CD14-positive monocyte (primary cell): ENCODE measurements at regions not wholly inside any gene's neighbourhood (a gene's known extent, or its start where the extent isn't known, plus 50 kb on each side); places are given as distances from the start of the nearest gene placed in this dataset.

Experiments
- DNase-seq, 3 donors: peaks; one replicate each; pipeline ENCODE4 v3.0.0-alpha.2; 2011 to 2022
- H2AFZ ChIP-seq: 2 replicates; pipeline ENCODE4 v1.6.0; 2012; ENCODE audit warnings: mild to moderate bottlenecking, low read depth, low read length, inconsistent platforms; ENCODE audit not compliant: insufficient read depth, poor library complexity, severe bottlenecking
- H3K27ac ChIP-seq, 2 donors: 1 replicate in 1 of 2; 2 replicates in 1 of 2; pipeline ENCODE4 v1.5.1; 2012 to 2013; ENCODE audit warnings: low read length in 2 of 2, control low read depth in 1 of 2, inconsistent platforms in 1 of 2, low read depth in 1 of 2, mild to moderate bottlenecking in 1 of 2
- H3K27me3 ChIP-seq, 2 donors: one replicate each; pipeline versions ENCODE4 v1.6.0 to v1.6.1; 2011 to 2013; ENCODE audit warnings: low read length in 2 of 2; ENCODE audit not compliant: control insufficient read depth in 2 of 2, insufficient read depth in 2 of 2
- H3K36me3 ChIP-seq, 2 donors: replicated peaks in 1 of 2; 1 replicate in 1 of 2; 2 replicates in 1 of 2; pipeline versions ENCODE4 v1.5.1 to v1.6.1; 2012 to 2013; ENCODE audit warnings: low read length in 2 of 2, control low read depth in 1 of 2, inconsistent platforms in 1 of 2, mild to moderate bottlenecking in 1 of 2; ENCODE audit not compliant: insufficient read depth in 2 of 2, control insufficient read depth in 1 of 2
- H3K4me1 ChIP-seq, 2 donors: 1 replicate in 1 of 2; 2 replicates in 1 of 2; pipeline versions ENCODE4 v1.5.1 to v1.6.1; 2012 to 2013; ENCODE audit warnings: low read length in 2 of 2, control low read depth in 1 of 2, inconsistent platforms in 1 of 2, mild to moderate bottlenecking in 1 of 2, moderate library complexity in 1 of 2; ENCODE audit not compliant: insufficient read depth in 2 of 2, control insufficient read depth in 1 of 2
- H3K4me2 ChIP-seq: replicated peaks from 2 replicates; pipeline ENCODE3; 2012; ENCODE audit warnings: low read length, moderate library complexity, mild to moderate bottlenecking; ENCODE audit not compliant: poor library complexity, severe bottlenecking; ENCODE audit errors: extremely low read depth
- H3K4me3 ChIP-seq, 3 experiments: fragments of 200-600 bp in 1 of 3; sonication (generic) in 1 of 3; replicated peaks in 1 of 3; 1 replicate in 2 of 3; 2 replicates in 1 of 3; pipeline ENCODE4 v1.5.1; 2011 to 2013; ENCODE audit warnings: low read length in 3 of 3, mild to moderate bottlenecking in 3 of 3, control low read depth in 2 of 3, low read depth in 2 of 3, inconsistent platforms in 1 of 3, moderate library complexity in 1 of 3
- H3K79me2 ChIP-seq: 2 replicates; pipeline ENCODE4 v1.6.0; 2012; ENCODE audit warnings: mild to moderate bottlenecking, control low read depth, inconsistent platforms, low read length, moderate library complexity; ENCODE audit not compliant: insufficient read depth
- H3K9ac ChIP-seq: 2 replicates; pipeline ENCODE4 v1.6.0; 2017; ENCODE audit warnings: low read length, mild to moderate bottlenecking; ENCODE audit not compliant: insufficient read depth, poor library complexity, severe bottlenecking
- H3K9me3 ChIP-seq, 2 donors: replicated peaks in 1 of 2; 1 replicate in 1 of 2; 2 replicates in 1 of 2; pipeline versions ENCODE4 v1.5.1 to v1.6.1; 2012 to 2013; ENCODE audit warnings: low read length in 2 of 2, control low read depth in 1 of 2; ENCODE audit not compliant: control insufficient read depth in 1 of 2, insufficient read depth in 1 of 2
- H4K20me1 ChIP-seq: 2 replicates; pipeline ENCODE4 v1.6.0; 2012; ENCODE audit warnings: mild to moderate bottlenecking, low read length, control low read depth, moderate library complexity; ENCODE audit not compliant: insufficient read depth
- H3K27ac Mint-ChIP-seq, 7 donors: one replicate each; pipeline ENCODE4 v1.8.0; 2020; ENCODE audit warnings: mild to moderate bottlenecking in 7 of 7, mixed read lengths in 7 of 7, moderate library complexity in 6 of 7, inconsistent platforms in 2 of 7
- H3K27me3 Mint-ChIP-seq, 3 donors: one replicate each; pipeline ENCODE4 v1.8.0; 2021 to 2022; ENCODE audit warnings: low read depth in 3 of 3, mild to moderate bottlenecking in 3 of 3, mixed read lengths in 3 of 3, moderate library complexity in 3 of 3, inconsistent platforms in 1 of 3
- H3K36me3 Mint-ChIP-seq, 2 donors: one replicate each; pipeline ENCODE4 v1.8.0; 2020; ENCODE audit warnings: mixed read lengths in 2 of 2, inconsistent platforms in 1 of 2, mild to moderate bottlenecking in 1 of 2
- H3K4me1 Mint-ChIP-seq: one replicate; pipeline ENCODE4 v1.8.0; 2020; ENCODE audit warnings: mild to moderate bottlenecking, mixed read lengths
- H3K4me3 Mint-ChIP-seq, 2 donors: one replicate each; pipeline ENCODE4 v1.8.0; 2020; ENCODE audit warnings: mild to moderate bottlenecking in 2 of 2, mixed read lengths in 2 of 2, moderate library complexity in 1 of 2
- H3K9me3 Mint-ChIP-seq, 7 donors: one replicate each; pipeline ENCODE4 v1.8.0; 2020 to 2022; ENCODE audit warnings: mixed read lengths in 7 of 7, mild to moderate bottlenecking in 6 of 7, moderate library complexity in 6 of 7, inconsistent platforms in 2 of 7
- WGBS: methylation state at CpG from one replicate; pipeline ENCODE4 v1.1.5; 2013; ENCODE audit warnings: missing lambda C conversion rate; ENCODE audit not compliant: insufficient coverage; 5-methylcytosine and 5-hydroxymethylcytosine counted together
- intact Hi-C, 2 donors: fragments of 100-400 bp; cut with micrococcal nuclease; formaldehyde crosslinking; loops; one replicate each; pipeline versions ENCODE4 v1.15.0 to v1.15.1; 2023
- TF ChIP-seq, protein P1 (sequence below): fragments of 200-600 bp; IDR thresholded peaks from one replicate; pipeline ENCODE4 v1.8.0; 2022; ENCODE audit warnings: antibody characterized with exemption, mild to moderate bottlenecking

DNA sequence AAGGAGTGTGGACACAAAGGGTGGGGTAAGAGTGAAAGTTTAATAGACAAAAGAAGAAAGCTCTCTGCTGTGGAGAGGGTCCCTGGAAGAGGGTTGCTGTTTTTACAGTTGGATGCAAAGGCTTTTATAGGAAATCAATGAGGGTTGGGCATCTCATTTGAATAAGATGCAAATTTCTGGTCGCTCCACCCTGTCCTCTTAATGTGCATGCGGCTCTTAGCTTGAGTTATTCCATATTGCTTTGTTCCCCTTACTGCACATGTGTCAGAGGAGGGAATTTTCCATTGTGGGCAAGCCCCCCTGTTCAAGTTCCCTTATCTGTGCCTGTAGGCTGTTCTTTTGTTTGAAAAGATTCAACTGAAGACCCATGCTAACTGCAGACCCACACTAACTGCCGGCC lies 326.5 kb downstream of the BCL11A start:
- Mint-ChIP-seq H3K27me3 (peaks cover 0 to 3% (median 1%) of the 10 kb centered on the region in 3 donors), H3K36me3 (no peaks in the 10 kb centered on the region), H3K27ac (no peak overlapping the region), H3K9me3 (peaks cover 3 to 16% (median 5%) of the 10 kb centered on the region in 7 donors), H3K4me3 (no peak overlapping the region), H3K4me1 (peaks cover 2% of the 10 kb centered on the region)
- Histone ChIP-seq H2AFZ (no peak overlapping the region), H3K9me3 (peaks cover 0 to 1% of the 10 kb centered on the region in 2 donors), H3K27me3 (no peaks in the 10 kb centered on the region), H4K20me1 (no peaks in the 10 kb centered on the region), H3K4me3 (no peak overlapping the region), H3K36me3 (no peaks in the 10 kb centered on the region), H3K4me1 (no peaks in the 10 kb centered on the region), H3K27ac (no peak overlapping the region), H3K4me2 (no peak overlapping the region), H3K9ac (no peak overlapping the region), H3K79me2 (no peaks in the 10 kb centered on the region)
- intact Hi-C loops, result no loop called here
- DNase-seq, result peak in 1 of 3 donors; percentile 11
- TF ChIP-seq, protein P1, sequence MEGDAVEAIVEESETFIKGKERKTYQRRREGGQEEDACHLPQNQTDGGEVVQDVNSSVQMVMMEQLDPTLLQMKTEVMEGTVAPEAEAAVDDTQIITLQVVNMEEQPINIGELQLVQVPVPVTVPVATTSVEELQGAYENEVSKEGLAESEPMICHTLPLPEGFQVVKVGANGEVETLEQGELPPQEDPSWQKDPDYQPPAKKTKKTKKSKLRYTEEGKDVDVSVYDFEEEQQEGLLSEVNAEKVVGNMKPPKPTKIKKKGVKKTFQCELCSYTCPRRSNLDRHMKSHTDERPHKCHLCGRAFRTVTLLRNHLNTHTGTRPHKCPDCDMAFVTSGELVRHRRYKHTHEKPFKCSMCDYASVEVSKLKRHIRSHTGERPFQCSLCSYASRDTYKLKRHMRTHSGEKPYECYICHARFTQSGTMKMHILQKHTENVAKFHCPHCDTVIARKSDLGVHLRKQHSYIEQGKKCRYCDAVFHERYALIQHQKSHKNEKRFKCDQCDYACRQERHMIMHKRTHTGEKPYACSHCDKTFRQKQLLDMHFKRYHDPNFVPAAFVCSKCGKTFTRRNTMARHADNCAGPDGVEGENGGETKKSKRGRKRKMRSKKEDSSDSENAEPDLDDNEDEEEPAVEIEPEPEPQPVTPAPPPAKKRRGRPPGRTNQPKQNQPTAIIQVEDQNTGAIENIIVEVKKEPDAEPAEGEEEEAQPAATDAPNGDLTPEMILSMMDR, result no peak
- no CpG with 5 or more reads among the region's 3 CpGs for WGBS

DNA sequence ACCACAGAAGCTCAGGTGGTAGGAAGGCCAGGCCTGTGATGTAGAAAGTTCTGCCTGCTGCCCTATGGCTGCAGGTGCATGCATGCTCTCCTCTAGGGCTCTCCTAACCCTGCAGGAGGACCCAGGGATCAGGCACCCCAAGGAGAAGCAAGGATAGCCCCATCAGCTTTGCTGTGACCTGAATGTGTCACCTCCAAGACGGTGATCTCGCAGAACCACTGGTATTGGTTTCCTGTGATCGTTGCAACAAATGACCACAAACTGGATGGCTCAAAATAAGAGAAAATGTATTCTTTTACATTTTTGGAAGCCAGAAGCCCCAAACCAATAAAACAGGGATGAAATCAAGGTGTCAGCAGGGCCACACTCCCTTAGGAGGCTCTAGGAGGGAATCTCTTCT lies 327.3 kb downstream of the BCL11A start:
- Histone ChIP-seq H3K79me2 (no peaks in the 10 kb centered on the region), H3K4me2 (no peak overlapping the region), H3K27me3 (no peaks in the 10 kb centered on the region), H3K36me3 (no peaks in the 10 kb centered on the region), H2AFZ (peak overlapping the region; percentile 58), H3K9me3 (no peaks in the 10 kb centered on the region), H3K4me3 (no peak overlapping the region), H4K20me1 (no peaks in the 10 kb centered on the region), H3K4me1 (no peaks in the 10 kb centered on the region), H3K9ac (no peak overlapping the region), H3K27ac (no peak overlapping the region)
- DNase-seq, result no peak
- TF ChIP-seq, protein P1, result no peak
- Mint-ChIP-seq H3K27me3 (peaks cover 0 to 2% (median 0%) of the 10 kb centered on the region in 3 donors), H3K36me3 (no peaks in the 10 kb centered on the region), H3K27ac (no peak overlapping the region), H3K4me3 (no peak overlapping the region), H3K4me1 (peaks cover 2% of the 10 kb centered on the region), H3K9me3 (peaks cover 0 to 11% (median 1%) of the 10 kb centered on the region in 7 donors)
- WGBS, result no CpG with 5 or more reads among the region's 3 CpGs
- intact Hi-C loops, result no loop called here
